ENCODE measurements at regions not wholly inside any gene's neighbourhood (a gene's known extent, or its start where the extent isn't known, plus 50 kb on each side); places are given as distances from the start of the nearest gene placed in this dataset. TPM values are rescaled to one million over a fixed set of nuclear protein-coding genes. Genes with fewer than 3 reads are reported as not detected.

GRCh38 chr6:80402266-80402665, 295.8 kb downstream of the BCKDHB start:
- H3K4me1 ChIP-seq (ENCODE audit: control insufficient read depth in 5 of 5, insufficient read depth in 5 of 5, low read length in 5 of 5): no peaks in the 10 kb centered on the region
- H3K27ac ChIP-seq (ENCODE audit: low read depth in 1 of 2, low read length in 1 of 2): no peak overlapping the region
- H3K9me3 ChIP-seq (ENCODE audit: control insufficient read depth in 4 of 4, insufficient read depth in 3 of 4, low read length in 3 of 4): no peaks in the 10 kb centered on the region
- no peaks in the 10 kb centered on the region for H3K27me3 ChIP-seq (ENCODE audit: control insufficient read depth in 3 of 3, insufficient read depth in 3 of 3, low read length in 2 of 3)
- TF ChIP-seq CTCF (IDR thresholded peaks at IDR 0.05; ENCODE audit: control extremely low read depth, extremely low read depth): no peak
- H3K4me3 ChIP-seq: no peak overlapping the region
- DNase-seq (no peak), ATAC-seq (ENCODE audit: insufficient read depth, low FRiP score) (no peak)
- no peak overlapping the region for H3K9ac ChIP-seq (ENCODE audit: insufficient read depth in 1 of 2, low read length in 2 of 2)
- WGBS, 2 donors: 91 to 93% methylated on average over 2 of the region's 2 CpGs
- no peaks in the 10 kb centered on the region for H3K36me3 ChIP-seq (ENCODE audit: control insufficient read depth in 4 of 4, insufficient read depth in 4 of 4, low read length in 4 of 4)

Small RNAs in the stretch of these regions (small RNA-seq; reads per million reads assigned to genes)
- gene AL596028.1 (ENCODE audit: low replicate concordance): not detected
- not detected for gene RNA5SP210 (ENCODE audit: low replicate concordance)

All from lung (tissue), 12 donors.